Fibroblast of skin of right biceps (primary cell): ENCODE measurements at regions not wholly inside any gene's neighbourhood (a gene's known extent, or its start where the extent isn't known, plus 50 kb on each side); places are given as distances from the start of the nearest gene placed in this dataset.

Experiments
- DNase-seq: peaks from one replicate; pipeline ENCODE4 v3.0.0-alpha.2; 2013

DNA sequence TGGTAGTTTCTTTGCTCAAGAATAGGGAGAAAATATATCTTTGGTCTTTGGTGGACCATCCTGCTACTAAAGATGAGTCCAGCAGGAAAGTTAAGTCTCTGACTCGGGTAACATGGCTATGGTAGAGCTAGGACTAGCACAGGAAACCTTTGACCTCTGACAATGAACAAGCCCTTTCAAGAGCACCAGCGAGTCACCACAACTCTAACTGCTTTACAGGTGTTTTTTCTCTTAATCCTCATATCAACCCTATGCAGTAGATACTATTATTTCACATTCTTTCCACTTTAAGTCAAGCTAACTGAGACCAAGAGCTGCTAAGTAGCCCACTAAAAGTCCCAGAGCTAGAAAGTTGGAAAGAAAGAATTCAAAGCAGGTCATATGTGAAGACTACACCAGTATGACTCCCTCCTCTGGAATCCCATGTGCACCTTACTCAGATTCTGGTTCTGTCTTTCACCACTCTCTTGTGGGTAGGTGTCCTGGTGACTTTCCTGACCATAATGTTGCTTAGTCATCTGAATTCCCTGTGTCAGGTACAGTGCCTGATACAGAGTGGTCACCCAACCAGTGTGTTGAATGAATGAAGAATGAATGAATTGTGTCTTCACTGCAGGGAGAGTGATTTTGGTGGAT, 53.8 kb upstream of the ME3 start:
- DNase-seq: peak; percentile 80

DNA sequence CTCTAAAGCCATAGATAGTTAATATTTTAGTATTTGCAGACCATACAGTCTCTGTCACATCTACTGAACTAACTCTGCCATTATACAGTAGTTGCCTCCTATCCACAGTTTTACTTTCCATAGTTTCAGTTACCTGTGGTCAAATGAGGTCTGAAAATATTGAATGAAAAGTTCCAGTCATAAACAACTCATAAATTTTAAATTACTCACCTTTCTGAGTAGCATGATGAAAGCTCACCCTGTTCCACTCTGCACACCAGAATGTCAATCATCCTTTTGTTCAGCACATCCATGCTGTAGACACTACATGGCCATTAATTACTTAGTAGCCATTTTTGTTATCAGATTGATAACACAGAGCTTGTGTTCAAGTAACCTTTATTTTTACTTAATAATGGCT, 51.7 kb upstream of the ME3 start:
- DNase-seq: no peak

DNA sequence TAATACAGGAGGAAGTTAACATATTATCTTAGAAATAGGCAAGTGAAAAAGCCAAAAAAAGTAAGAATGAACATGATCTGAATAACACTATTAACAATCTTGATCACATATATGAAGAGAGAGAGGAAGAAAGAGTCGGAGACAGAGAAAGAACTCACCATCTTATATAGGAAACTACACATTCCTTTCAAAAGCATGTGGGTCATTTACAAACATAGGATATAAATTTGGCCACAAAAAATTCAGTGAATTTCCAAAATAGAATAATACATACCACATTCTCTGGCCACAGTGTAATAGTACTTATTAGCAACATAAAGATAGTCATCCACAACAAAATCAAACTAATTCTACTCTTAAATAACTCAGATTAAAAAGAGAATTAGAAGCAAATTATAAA, 50.9 kb upstream of the ME3 start:
- no peak for DNase-seq

DNA sequence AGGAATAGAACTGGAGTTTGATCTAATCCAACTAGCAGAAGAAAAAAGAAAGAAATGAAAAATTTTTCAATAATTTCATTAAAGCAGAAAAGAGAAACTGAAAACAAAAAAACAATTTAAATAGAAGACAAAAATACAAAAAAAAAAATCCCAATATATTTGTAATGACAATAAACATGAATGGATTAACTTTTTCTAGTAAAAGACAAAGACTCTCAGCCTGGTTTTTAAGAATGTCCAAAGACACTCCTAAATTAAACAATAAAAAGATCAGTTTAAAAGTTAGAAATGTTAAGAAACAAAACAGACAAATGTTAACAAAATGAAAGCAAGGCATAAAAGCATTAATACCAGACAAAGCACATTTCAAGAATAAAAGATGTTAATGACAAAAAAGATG, 50.3 kb upstream of the ME3 start:
- no peak for DNase-seq
